SK-N-SH (cell line): ENCODE measurements at regions not wholly inside any gene's neighbourhood (a gene's known extent, or its start where the extent isn't known, plus 50 kb on each side); places are given as distances from the start of the nearest gene placed in this dataset.

Experiments used
- CTCF ChIA-PET: fragments of 300-600, 350-600 bp; formaldehyde crosslinking; extraction: SDS; loops from one replicate; lab custom pipeline; 2021; lab: Yijun Ruan, JAX
- POLR2A ChIA-PET: fragments of 350-600 bp; sonication (Branson Sonifier 250); formaldehyde crosslinking; extraction: SDS; loops from one replicate; lab custom pipeline; 2020; ENCODE audit warnings: antibody characterized with exemption, inconsistent platforms; lab: Yijun Ruan, JAX
- DNase-seq: peaks from one replicate; pipeline ENCODE4 v3.0.0; 2012
- H2AFZ ChIP-seq: fragments of 200-600 bp; sonication (generic); 2 replicates; pipeline ENCODE4 v1.8.1; 2016; ENCODE audit warnings: antibody characterized with exemption, mild to moderate bottlenecking, low read depth
- H3F3A ChIP-seq: fragments of 200-600 bp; sonication (generic); replicated peaks from 2 replicates; pipeline ENCODE3; 2016; ENCODE audit warnings: antibody characterized with exemption, mild to moderate bottlenecking; ENCODE audit not compliant: insufficient read depth
- H3K27ac ChIP-seq, 2 experiments: fragments of 200-500 bp in 1 of 2; fragments of 200-600 bp in 1 of 2; sonication (Bioruptor generic) in 1 of 2; sonication (generic), shearing (Covaris generic) in 1 of 2; 2 replicates each; pipeline versions ENCODE4 v1.5.1 to v1.6.1; 2014 to 2016; ENCODE audit warnings: low read depth in 2 of 2, inconsistent platforms in 1 of 2, low read length in 1 of 2, mild to moderate bottlenecking in 1 of 2, mixed read lengths in 1 of 2
- H3K27me3 ChIP-seq: fragments of 200-600 bp; sonication (generic), shearing (Covaris generic); 2 replicates; pipeline ENCODE4 v1.6.1; 2016; ENCODE audit warnings: mixed run types; ENCODE audit not compliant: insufficient read depth
- H3K36me3 ChIP-seq, 2 experiments: fragments of 200-500 bp in 1 of 2; fragments of 200-600 bp in 1 of 2; sonication (Bioruptor generic) in 1 of 2; sonication (generic) in 1 of 2; replicated peaks in 1 of 2; 2 replicates each; pipeline versions ENCODE3 to v1.5.1; 2014 to 2016; ENCODE audit warnings: low read length in 1 of 2, mild to moderate bottlenecking in 1 of 2; ENCODE audit not compliant: insufficient read depth in 2 of 2, control insufficient read depth in 1 of 2
- H3K4me1 ChIP-seq, 2 experiments: fragments of 200-500 bp in 1 of 2; fragments of 200-600 bp in 1 of 2; sonication (Bioruptor generic) in 1 of 2; sonication (generic), shearing (Covaris generic) in 1 of 2; 2 replicates each; pipeline versions ENCODE4 v1.5.1 to v1.6.1; 2014 to 2016; ENCODE audit warnings: low read depth in 1 of 2, low read length in 1 of 2, mixed run types in 1 of 2; ENCODE audit not compliant: insufficient read depth in 2 of 2, control insufficient read depth in 1 of 2
- H3K4me2 ChIP-seq: fragments of 200-600 bp; sonication (generic), shearing (Covaris generic); 2 replicates; pipeline ENCODE4 v1.6.1; 2017; ENCODE audit warnings: mixed run types
- H3K4me3 ChIP-seq, 2 experiments: fragments of 200-500 bp in 1 of 2; fragments of 200-600 bp in 1 of 2; sonication (Bioruptor generic) in 1 of 2; sonication (generic), shearing (Covaris generic) in 1 of 2; 2 replicates each; pipeline versions ENCODE4 v1.5.1 to v1.8.1; 2014 to 2016; ENCODE audit warnings: low read depth in 2 of 2, inconsistent platforms in 1 of 2, low read length in 1 of 2, mild to moderate bottlenecking in 1 of 2, mixed read lengths in 1 of 2, moderate library complexity in 1 of 2
- H3K79me2 ChIP-seq: fragments of 200-600 bp; sonication (generic); 2 replicates; pipeline ENCODE4 v1.8.1; 2017; ENCODE audit warnings: mild to moderate bottlenecking; ENCODE audit not compliant: insufficient read depth
- H3K9ac ChIP-seq: fragments of 200-600 bp; sonication (generic); 2 replicates; pipeline ENCODE4 v1.6.1; 2017; ENCODE audit warnings: mixed run types
- H3K9me2 ChIP-seq: fragments of 200-600 bp; sonication (generic); 2 replicates; pipeline ENCODE4 v1.6.1; 2017; ENCODE audit warnings: mixed run types
- H3K9me3 ChIP-seq: fragments of 200-600 bp; sonication (generic); 2 replicates; pipeline ENCODE4 v1.6.1; 2017; ENCODE audit warnings: mixed run types, mild to moderate bottlenecking, moderate library complexity
- H4K20me1 ChIP-seq: fragments of 200-600 bp; sonication (generic); 2 replicates; pipeline ENCODE4 v1.6.1; 2017; ENCODE audit warnings: mild to moderate bottlenecking, mixed run types; ENCODE audit not compliant: insufficient read depth
- ELF1 ChIP-seq: IDR thresholded peaks from 2 replicates; pipeline ENCODE4 v1.4.0; 2012
- EZH2phosphoT487 ChIP-seq: fragments of 200-600 bp; sonication (generic); IDR thresholded peaks from 2 replicates; pipeline ENCODE4 v1.6.1; 2017; ENCODE audit warnings: low read depth, mixed run types, mild to moderate bottlenecking, antibody characterized with exemption, moderate library complexity, borderline replicate concordance
- FOXJ3 ChIP-seq: sonication (generic); formaldehyde crosslinking; IDR thresholded peaks from 2 replicates; pipeline ENCODE4 v1.5.1; 2020; ENCODE audit warnings: mild to moderate bottlenecking, missing genetic modification reagents
- FOXM1 ChIP-seq: IDR thresholded peaks from 2 replicates; pipeline ENCODE4 v1.4.0; 2012; ENCODE audit warnings: low read depth, mild to moderate bottlenecking
- GATA2 ChIP-seq: sonication (generic); formaldehyde crosslinking; IDR thresholded peaks from 2 replicates; pipeline ENCODE4 v1.5.0; 2020; ENCODE audit warnings: mild to moderate bottlenecking, missing genetic modification reagents
- MEF2A ChIP-seq: IDR thresholded peaks from 2 replicates; pipeline ENCODE4 v1.4.0; 2012; ENCODE audit warnings: low read depth, borderline replicate concordance
- MXI1 ChIP-seq: IDR thresholded peaks from 2 replicates; pipeline ENCODE4 v1.6.1; 2012; ENCODE audit warnings: mild to moderate bottlenecking, low read depth, low read length, improper control_type of control experiment
- NFIC ChIP-seq: IDR thresholded peaks from 2 replicates; pipeline ENCODE4 v1.4.0; 2012; ENCODE audit warnings: borderline replicate concordance
- POLR2AphosphoS5 ChIP-seq: IDR thresholded peaks from 2 replicates; pipeline ENCODE4 v1.6.1; 2012; ENCODE audit warnings: low read depth, low read length
- SMC3 ChIP-seq: IDR thresholded peaks from 2 replicates; pipeline ENCODE4 v1.6.1; 2012; ENCODE audit warnings: low read depth, low read length, improper control_type of control experiment
- TCF12 ChIP-seq: IDR thresholded peaks from 2 replicates; pipeline ENCODE4 v1.4.0; 2012
- TEAD4 ChIP-seq: IDR thresholded peaks from 2 replicates; pipeline ENCODE4 v1.4.0; 2012; ENCODE audit warnings: mild to moderate bottlenecking, borderline replicate concordance; ENCODE audit not compliant: insufficient read depth
- WGBS: methylation state at CpG from one replicate; pipeline ENCODE4 v1.1.6; 2017; ENCODE audit warnings: low lambda C conversion rate; 5-methylcytosine and 5-hydroxymethylcytosine counted together
- TF ChIP-seq, protein P1 (sequence below): IDR thresholded peaks from 2 replicates; pipeline ENCODE4 v1.6.1; 2012; ENCODE audit warnings: mild to moderate bottlenecking, low read depth, low read length, moderate library complexity
- TF ChIP-seq, protein P2 (sequence below): IDR thresholded peaks from 2 replicates; pipeline ENCODE4; 2012
- TF ChIP-seq, protein P3 (sequence below): IDR thresholded peaks from 2 replicates; pipeline ENCODE4 v1.4.0; 2012; ENCODE audit warnings: low read depth, borderline replicate concordance
- TF ChIP-seq, protein P4 (sequence below): fragments of 200-600 bp; sonication (generic); IDR thresholded peaks from 2 replicates; pipeline ENCODE4 v1.6.1; 2017; ENCODE audit warnings: antibody characterized with exemption, mild to moderate bottlenecking, moderate library complexity

DNA sequence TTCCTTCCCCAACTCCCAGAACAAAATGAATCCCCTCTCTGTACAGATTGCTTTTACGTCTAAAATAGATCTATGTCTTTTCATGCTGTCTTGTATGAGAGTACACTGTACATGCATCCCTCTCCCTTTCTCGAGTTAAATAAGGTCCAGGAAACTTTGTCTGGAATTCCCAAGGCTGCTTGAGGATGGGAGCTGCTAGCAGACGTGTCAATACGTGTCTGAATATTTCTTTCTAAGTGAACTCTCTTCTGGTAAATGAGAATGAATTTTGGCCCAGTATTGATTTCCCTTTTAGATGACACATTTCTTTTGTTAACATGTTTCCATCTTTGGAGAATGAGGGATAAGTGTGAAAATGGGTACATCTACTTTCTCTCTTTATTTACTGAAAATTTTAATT, 59.6 kb upstream of the GAS1 start:
- Histone ChIP-seq H3K4me3 (no peak overlapping the region), H3K27me3 (no peaks in the 10 kb centered on the region), H3K9me3 (0 out of 2 replicates have a peak, but pooled peaks cover 6% of the 10 kb centered on the region), H3F3A (no peaks in the 10 kb centered on the region), H3K36me3 (no peaks in the 10 kb centered on the region)
- CTCF ChIA-PET = interaction anchor here (0.5 to 1.5 kb wide), 4 partner anchors 36 to 592 kb away, joined by 3 to 4 read pairs (median 3); no protein-coding TSS in a partner anchor
- no peak for TF ChIP-seq SMC3
- no peak for TF ChIP-seq MXI1
- TF ChIP-seq POLR2AphosphoS5 = no peak
- TF ChIP-seq NFIC = no peak
- TF ChIP-seq ELF1 = no peak
- no peak for TF ChIP-seq EZH2phosphoT487
- TF ChIP-seq TCF12 = no peak
- TF ChIP-seq, protein P1, sequence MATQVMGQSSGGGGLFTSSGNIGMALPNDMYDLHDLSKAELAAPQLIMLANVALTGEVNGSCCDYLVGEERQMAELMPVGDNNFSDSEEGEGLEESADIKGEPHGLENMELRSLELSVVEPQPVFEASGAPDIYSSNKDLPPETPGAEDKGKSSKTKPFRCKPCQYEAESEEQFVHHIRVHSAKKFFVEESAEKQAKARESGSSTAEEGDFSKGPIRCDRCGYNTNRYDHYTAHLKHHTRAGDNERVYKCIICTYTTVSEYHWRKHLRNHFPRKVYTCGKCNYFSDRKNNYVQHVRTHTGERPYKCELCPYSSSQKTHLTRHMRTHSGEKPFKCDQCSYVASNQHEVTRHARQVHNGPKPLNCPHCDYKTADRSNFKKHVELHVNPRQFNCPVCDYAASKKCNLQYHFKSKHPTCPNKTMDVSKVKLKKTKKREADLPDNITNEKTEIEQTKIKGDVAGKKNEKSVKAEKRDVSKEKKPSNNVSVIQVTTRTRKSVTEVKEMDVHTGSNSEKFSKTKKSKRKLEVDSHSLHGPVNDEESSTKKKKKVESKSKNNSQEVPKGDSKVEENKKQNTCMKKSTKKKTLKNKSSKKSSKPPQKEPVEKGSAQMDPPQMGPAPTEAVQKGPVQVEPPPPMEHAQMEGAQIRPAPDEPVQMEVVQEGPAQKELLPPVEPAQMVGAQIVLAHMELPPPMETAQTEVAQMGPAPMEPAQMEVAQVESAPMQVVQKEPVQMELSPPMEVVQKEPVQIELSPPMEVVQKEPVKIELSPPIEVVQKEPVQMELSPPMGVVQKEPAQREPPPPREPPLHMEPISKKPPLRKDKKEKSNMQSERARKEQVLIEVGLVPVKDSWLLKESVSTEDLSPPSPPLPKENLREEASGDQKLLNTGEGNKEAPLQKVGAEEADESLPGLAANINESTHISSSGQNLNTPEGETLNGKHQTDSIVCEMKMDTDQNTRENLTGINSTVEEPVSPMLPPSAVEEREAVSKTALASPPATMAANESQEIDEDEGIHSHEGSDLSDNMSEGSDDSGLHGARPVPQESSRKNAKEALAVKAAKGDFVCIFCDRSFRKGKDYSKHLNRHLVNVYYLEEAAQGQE = no peak
- TF ChIP-seq, protein P2, sequence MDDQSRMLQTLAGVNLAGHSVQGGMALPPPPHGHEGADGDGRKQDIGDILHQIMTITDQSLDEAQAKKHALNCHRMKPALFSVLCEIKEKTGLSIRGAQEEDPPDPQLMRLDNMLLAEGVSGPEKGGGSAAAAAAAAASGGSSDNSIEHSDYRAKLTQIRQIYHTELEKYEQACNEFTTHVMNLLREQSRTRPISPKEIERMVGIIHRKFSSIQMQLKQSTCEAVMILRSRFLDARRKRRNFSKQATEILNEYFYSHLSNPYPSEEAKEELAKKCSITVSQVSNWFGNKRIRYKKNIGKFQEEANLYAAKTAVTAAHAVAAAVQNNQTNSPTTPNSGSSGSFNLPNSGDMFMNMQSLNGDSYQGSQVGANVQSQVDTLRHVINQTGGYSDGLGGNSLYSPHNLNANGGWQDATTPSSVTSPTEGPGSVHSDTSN = no peak
- TF ChIP-seq, protein P3, sequence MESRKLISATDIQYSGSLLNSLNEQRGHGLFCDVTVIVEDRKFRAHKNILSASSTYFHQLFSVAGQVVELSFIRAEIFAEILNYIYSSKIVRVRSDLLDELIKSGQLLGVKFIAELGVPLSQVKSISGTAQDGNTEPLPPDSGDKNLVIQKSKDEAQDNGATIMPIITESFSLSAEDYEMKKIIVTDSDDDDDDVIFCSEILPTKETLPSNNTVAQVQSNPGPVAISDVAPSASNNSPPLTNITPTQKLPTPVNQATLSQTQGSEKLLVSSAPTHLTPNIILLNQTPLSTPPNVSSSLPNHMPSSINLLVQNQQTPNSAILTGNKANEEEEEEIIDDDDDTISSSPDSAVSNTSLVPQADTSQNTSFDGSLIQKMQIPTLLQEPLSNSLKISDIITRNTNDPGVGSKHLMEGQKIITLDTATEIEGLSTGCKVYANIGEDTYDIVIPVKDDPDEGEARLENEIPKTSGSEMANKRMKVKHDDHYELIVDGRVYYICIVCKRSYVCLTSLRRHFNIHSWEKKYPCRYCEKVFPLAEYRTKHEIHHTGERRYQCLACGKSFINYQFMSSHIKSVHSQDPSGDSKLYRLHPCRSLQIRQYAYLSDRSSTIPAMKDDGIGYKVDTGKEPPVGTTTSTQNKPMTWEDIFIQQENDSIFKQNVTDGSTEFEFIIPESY = no peak
- TF ChIP-seq FOXJ3 = no peak
- TF ChIP-seq, protein P4, sequence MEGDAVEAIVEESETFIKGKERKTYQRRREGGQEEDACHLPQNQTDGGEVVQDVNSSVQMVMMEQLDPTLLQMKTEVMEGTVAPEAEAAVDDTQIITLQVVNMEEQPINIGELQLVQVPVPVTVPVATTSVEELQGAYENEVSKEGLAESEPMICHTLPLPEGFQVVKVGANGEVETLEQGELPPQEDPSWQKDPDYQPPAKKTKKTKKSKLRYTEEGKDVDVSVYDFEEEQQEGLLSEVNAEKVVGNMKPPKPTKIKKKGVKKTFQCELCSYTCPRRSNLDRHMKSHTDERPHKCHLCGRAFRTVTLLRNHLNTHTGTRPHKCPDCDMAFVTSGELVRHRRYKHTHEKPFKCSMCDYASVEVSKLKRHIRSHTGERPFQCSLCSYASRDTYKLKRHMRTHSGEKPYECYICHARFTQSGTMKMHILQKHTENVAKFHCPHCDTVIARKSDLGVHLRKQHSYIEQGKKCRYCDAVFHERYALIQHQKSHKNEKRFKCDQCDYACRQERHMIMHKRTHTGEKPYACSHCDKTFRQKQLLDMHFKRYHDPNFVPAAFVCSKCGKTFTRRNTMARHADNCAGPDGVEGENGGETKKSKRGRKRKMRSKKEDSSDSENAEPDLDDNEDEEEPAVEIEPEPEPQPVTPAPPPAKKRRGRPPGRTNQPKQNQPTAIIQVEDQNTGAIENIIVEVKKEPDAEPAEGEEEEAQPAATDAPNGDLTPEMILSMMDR = no peak
- TF ChIP-seq FOXM1 = no peak
- TF ChIP-seq GATA2 (CRISPR knock-in tag) = no peak
- TF ChIP-seq TEAD4 = no peak
- TF ChIP-seq MEF2A = no peak
- TF ChIP-seq, all 33 proteins: peak for 0
- H4K20me1 ChIP-seq = no peaks in the 10 kb centered on the region
- WGBS = 83% methylated on average over 4 of the region's 4 CpGs
- POLR2A ChIA-PET = no interaction called here
- no peaks in the 10 kb centered on the region; the same call in 1 of the 2 replicates for H3K9me2 ChIP-seq
- H3K9ac ChIP-seq = no peak overlapping the region
- DNase-seq = no peak
- peak overlapping the region in 1 of 2 experiments; percentile 84; a peak in 2 of 4 replicates for H3K27ac ChIP-seq
- no peak overlapping the region for H2AFZ ChIP-seq
- no peaks in the 10 kb centered on the region for H3K79me2 ChIP-seq
- H3K4me2 ChIP-seq = no peak overlapping the region
- peaks cover 0 to 15% of the 10 kb centered on the region in 2 experiments; a peak in 2 of 4 replicates for H3K4me1 ChIP-seq
